ENCODE measurements at regions not wholly inside any gene's neighbourhood (a gene's known extent, or its start where the extent isn't known, plus 50 kb on each side); places are given as distances from the start of the nearest gene placed in this dataset.

DNA sequence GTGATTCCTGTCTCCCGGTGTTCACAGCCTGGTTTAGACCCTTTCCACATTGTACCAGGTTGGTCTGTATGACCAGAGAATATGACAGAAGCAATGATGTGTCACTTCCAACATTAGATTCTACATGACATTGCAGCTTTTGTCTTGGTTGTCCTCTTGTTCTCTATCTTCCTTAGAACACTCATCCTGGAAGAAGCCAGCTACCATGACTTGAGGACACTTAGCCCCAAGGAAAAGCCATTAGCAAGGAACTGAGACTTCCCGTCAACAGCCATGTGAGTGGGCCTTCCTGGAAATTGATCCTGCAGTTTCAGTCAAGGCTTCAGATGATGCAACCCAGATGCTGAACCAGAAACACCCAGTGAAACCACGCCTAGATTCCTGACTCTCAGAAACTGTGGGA is 143.3 kb downstream of the MREG start:
- H3K79me2 ChIP-seq (ENCODE audit: control insufficient read depth in 1 of 2, insufficient read depth in 2 of 2, low read length in 2 of 2) = no peaks in the 10 kb centered on the region
- no peak overlapping the region for H3K4me2 ChIP-seq (ENCODE audit: insufficient read depth in 1 of 2, low read depth in 2 of 2, low read length in 2 of 2)
- H3K18ac ChIP-seq (ENCODE audit: extremely low read depth, low read length) = no peak overlapping the region
- no peaks in the 10 kb centered on the region for H3K9me3 ChIP-seq (ENCODE audit: insufficient read depth in 2 of 2, low read depth in 1 of 2, low read length in 1 of 2)
- TF ChIP-seq POLR2AphosphoS5 (IDR thresholded peaks at IDR 0.05; ENCODE audit: low read depth, low read length) (no peak), CBX8 (IDR thresholded peaks at IDR 0.05; ENCODE audit: borderline replicate concordance, low read depth, low read length) (no peak), CEBPB (IDR thresholded peaks at IDR 0.05; ENCODE audit: low read depth, low read length) (no peak), PHF8 (conservative IDR thresholded peaks at IDR 0.05; ENCODE audit: low read depth, low read length) (no peak), TCF12 (IDR thresholded peaks at IDR 0.05; ENCODE audit: low read depth, low read length) (no peak), YY1 (IDR thresholded peaks at IDR 0.05; ENCODE audit: low read depth, low read length) (no peak), TEAD4 (IDR thresholded peaks at IDR 0.05; ENCODE audit: low read depth, low read length) (no peak), NANOG (IDR thresholded peaks at IDR 0.05; ENCODE audit: insufficient read depth, low read depth, low read length, poor library complexity, severe bottlenecking) (no peak), POLR2A (IDR thresholded peaks at IDR 0.05; ENCODE audit: control extremely low read depth in 1 of 2, low read depth in 2 of 2, low read length in 2 of 2) (no peak), EP300 (IDR thresholded peaks at IDR 0.05; ENCODE audit: borderline replicate concordance in 1 of 2, low read depth in 2 of 2, low read length in 2 of 2) (no peak)
- TF ChIP-seq, protein P1, sequence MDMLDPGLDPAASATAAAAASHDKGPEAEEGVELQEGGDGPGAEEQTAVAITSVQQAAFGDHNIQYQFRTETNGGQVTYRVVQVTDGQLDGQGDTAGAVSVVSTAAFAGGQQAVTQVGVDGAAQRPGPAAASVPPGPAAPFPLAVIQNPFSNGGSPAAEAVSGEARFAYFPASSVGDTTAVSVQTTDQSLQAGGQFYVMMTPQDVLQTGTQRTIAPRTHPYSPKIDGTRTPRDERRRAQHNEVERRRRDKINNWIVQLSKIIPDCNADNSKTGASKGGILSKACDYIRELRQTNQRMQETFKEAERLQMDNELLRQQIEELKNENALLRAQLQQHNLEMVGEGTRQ (IDR thresholded peaks at IDR 0.05; ENCODE audit: low read length) = no peak
- TF ChIP-seq, protein P2, sequence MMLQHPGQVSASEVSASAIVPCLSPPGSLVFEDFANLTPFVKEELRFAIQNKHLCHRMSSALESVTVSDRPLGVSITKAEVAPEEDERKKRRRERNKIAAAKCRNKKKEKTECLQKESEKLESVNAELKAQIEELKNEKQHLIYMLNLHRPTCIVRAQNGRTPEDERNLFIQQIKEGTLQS (IDR thresholded peaks at IDR 0.05; ENCODE audit: insufficient read depth, low read depth, low read length) = no peak
- no peaks in the 10 kb centered on the region for H3K79me1 ChIP-seq (ENCODE audit: low read depth, low read length)
- H4K91ac ChIP-seq (replicated peaks; ENCODE audit: insufficient read length, low read length) = no peak overlapping the region
- H4K8ac ChIP-seq (ENCODE audit: extremely low read depth, insufficient read depth, low read length) = no peak overlapping the region
- H3K56ac ChIP-seq (replicated peaks; ENCODE audit: insufficient read length, low read depth, low read length) = no peak overlapping the region
- H3K23me2 ChIP-seq (ENCODE audit: low read depth, low read length) = no peaks in the 10 kb centered on the region
- no peaks in the 10 kb centered on the region for H3K36me3 ChIP-seq (ENCODE audit: control insufficient read depth in 2 of 4, insufficient read depth in 4 of 4, low read length in 3 of 4)
- H2BK12ac ChIP-seq (ENCODE audit: low read depth, low read length) = no peak overlapping the region
- no peak overlapping the region for H3K9ac ChIP-seq (replicated peaks in 1 of 4; ENCODE audit: extremely low read depth in 1 of 4, low read depth in 3 of 4, low read length in 3 of 4)
- no peak overlapping the region for H3K14ac ChIP-seq (ENCODE audit: insufficient read length)
- H2AFZ ChIP-seq (ENCODE audit: low read length) = no peak overlapping the region
- H3K27ac ChIP-seq (ENCODE audit: low read depth, low read length) = no peak overlapping the region
- DNase-seq (ENCODE audit: low read depth in 1 of 2, low spot score in 2 of 2) = no peak
- H4K5ac ChIP-seq (ENCODE audit: insufficient read length, low read depth, low read length) = no peak overlapping the region
- no peaks in the 10 kb centered on the region for H3K27me3 ChIP-seq (replicated peaks in 1 of 4; ENCODE audit: control insufficient read depth in 3 of 4, extremely low read depth in 1 of 4, insufficient read depth in 3 of 4, low read length in 3 of 4)
- H2BK15ac ChIP-seq (ENCODE audit: low read length) = no peak overlapping the region
- no peak overlapping the region for H3K23ac ChIP-seq (ENCODE audit: insufficient read length)
- POLR2A ChIA-PET (ENCODE audit: partially characterized antibody) = no interaction called here
- CTCF ChIA-PET (ENCODE audit: partially characterized antibody) = interaction anchor here (1.0 to 3.7 kb wide), 5 partner anchors 10 to 75 kb away, joined by 3 to 28 read pairs (median 5); no protein-coding TSS in a partner anchor
- H2BK120ac ChIP-seq (replicated peaks; ENCODE audit: low read depth, low read length) = no peak overlapping the region
- H2BK5ac ChIP-seq (ENCODE audit: low read depth, low read length) = no peak overlapping the region
- no peak for FAIRE-seq
- no peaks in the 10 kb centered on the region for H3K4me1 ChIP-seq (replicated peaks in 1 of 4; ENCODE audit: control insufficient read depth in 3 of 4, insufficient read depth in 4 of 4, low read length in 3 of 4)
- no peak overlapping the region for H2AK5ac ChIP-seq (ENCODE audit: low read depth, low read length)
- no peaks in the 10 kb centered on the region for H4K20me1 ChIP-seq (replicated peaks in 1 of 2; ENCODE audit: control insufficient read depth in 1 of 2, insufficient read depth in 2 of 2, low read length in 2 of 2)
- no peak overlapping the region for H2BK20ac ChIP-seq (ENCODE audit: low read length)
- no peak overlapping the region for H3K4me3 ChIP-seq (ENCODE audit: extremely low read depth in 1 of 4, insufficient read depth in 2 of 4, low read depth in 3 of 4, low read length in 4 of 4)
- WGBS, 2 experiments (ENCODE audit: extremely low coverage in 1 of 2, insufficient coverage in 1 of 2, insufficient read length in 1 of 2, insufficient replicate concordance in 2 of 2, low coverage in 1 of 2, low lambda C conversion rate in 2 of 2, missing lambda C conversion rate in 1 of 2) = 93% methylated on average over 3 of the region's 3 CpGs; no CpG with 5 or more reads in 1 of the 2 experiments
- H3K4ac ChIP-seq (replicated peaks; ENCODE audit: insufficient read length, low read depth, low read length) = no peak overlapping the region

Data from H1 (cell line).